Spleen (tissue), 11 donors: ENCODE measurements at regions not wholly inside any gene's neighbourhood (a gene's known extent, or its start where the extent isn't known, plus 50 kb on each side); places are given as distances from the start of the nearest gene placed in this dataset.

ENCODE experiments used
- DNase-seq: peaks from one replicate; pipeline ENCODE4 v3.0.0-alpha.2; 2020
- H3K27ac ChIP-seq, 8 donors: fragments of 200-600 bp; sonication (generic) in 7 of 8; 1 replicate in 4 of 8; 2 replicates in 4 of 8; pipeline versions ENCODE4 v1.5.0 to v1.8.0; 2016 to 2021; ENCODE audit warnings: inconsistent platforms in 4 of 8, mild to moderate bottlenecking in 4 of 8, moderate library complexity in 1 of 8
- H3K27me3 ChIP-seq, 7 donors: fragments of 200-600 bp; sonication (generic) in 6 of 7; replicated peaks in 1 of 7; 1 replicate in 4 of 7; 2 replicates in 3 of 7; pipeline versions ENCODE4 v1.5.0 to v1.8.0; 2016 to 2021; ENCODE audit warnings: inconsistent platforms in 3 of 7, mild to moderate bottlenecking in 1 of 7
- H3K36me3 ChIP-seq, 6 donors: fragments of 200-600 bp; sonication (generic) in 5 of 6; 1 replicate in 4 of 6; 2 replicates in 2 of 6; pipeline versions ENCODE4 v1.5.0 to v1.8.0; 2016 to 2021; ENCODE audit warnings: inconsistent platforms in 2 of 6
- H3K4me1 ChIP-seq, 6 donors: fragments of 200-600 bp; sonication (generic) in 5 of 6; 1 replicate in 3 of 6; 2 replicates in 3 of 6; pipeline versions ENCODE4 v1.5.0 to v1.8.0; 2016 to 2021; ENCODE audit warnings: inconsistent platforms in 3 of 6
- H3K4me3 ChIP-seq, 8 donors: fragments of 200-600 bp; sonication (generic) in 7 of 8; 1 replicate in 4 of 8; 2 replicates in 4 of 8; pipeline versions ENCODE4 v1.5.0 to v1.8.0; 2016 to 2021; ENCODE audit warnings: inconsistent platforms in 4 of 8, mild to moderate bottlenecking in 4 of 8, moderate library complexity in 2 of 8
- H3K9me3 ChIP-seq, 8 donors: fragments of 200-600 bp; sonication (generic) in 7 of 8; 1 replicate in 4 of 8; 2 replicates in 4 of 8; pipeline versions ENCODE4 v1.5.0 to v1.8.0; 2016 to 2021; ENCODE audit warnings: inconsistent platforms in 4 of 8
- POLR2A ChIP-seq, 3 donors: fragments of 450-650 bp; IDR thresholded peaks; one replicate each; pipeline ENCODE4 v1.5.1; 2017; ENCODE audit warnings: antibody characterized with exemption in 3 of 3, mild to moderate bottlenecking in 1 of 3
- POLR2AphosphoS5 ChIP-seq, 3 donors: sonication (generic); formaldehyde crosslinking; IDR thresholded peaks; one replicate each; pipeline ENCODE4 v1.5.1; 2017; ENCODE audit warnings: antibody characterized with exemption in 3 of 3
- WGBS, 5 donors: extraction: QIAGEN DNeasy Blood & Tissue Kit in 3 of 5; methylation state at CpG; one replicate each; pipeline versions ENCODE4 v1.1.5 to v1.1.7; 2013 to 2018; 5-methylcytosine and 5-hydroxymethylcytosine counted together
- intact Hi-C: fragments of 100-400 bp; cut with DNase I; formaldehyde crosslinking; loops from one replicate; pipeline ENCODE4 v1.15.0; 2023; ENCODE audit warnings: low total_unique reads
- TF ChIP-seq, protein P1 (sequence below), 11 experiments: fragments of 200-600 bp in 7 of 11; fragments of 450-650 bp in 4 of 11; sonication (generic) in 4 of 11; IDR thresholded peaks in 8 of 11; conservative IDR thresholded peaks in 3 of 11; 1 replicate in 7 of 11; 2 replicates in 4 of 11; pipeline versions ENCODE4 v1.4.0 to v1.8.0; 2016 to 2021; ENCODE audit warnings: antibody characterized with exemption in 11 of 11, inconsistent platforms in 4 of 11, mild to moderate bottlenecking in 1 of 11
- donor health status: healthy with polysubstance abuse.
- donor health status: DM: no; HTN: no; CAD: no; lungs with moderate emphysema.
- donor health status: DM: no; HTN: no; CAD: no.
- donor health status: Bipolar disorder and iron deficiency.
- donor health status: healthy.
- donor health status: DM: no; HTN: no; CAD: no.
- donor health status: DM: yes; HTN: yes; CAD: no.

DNA sequence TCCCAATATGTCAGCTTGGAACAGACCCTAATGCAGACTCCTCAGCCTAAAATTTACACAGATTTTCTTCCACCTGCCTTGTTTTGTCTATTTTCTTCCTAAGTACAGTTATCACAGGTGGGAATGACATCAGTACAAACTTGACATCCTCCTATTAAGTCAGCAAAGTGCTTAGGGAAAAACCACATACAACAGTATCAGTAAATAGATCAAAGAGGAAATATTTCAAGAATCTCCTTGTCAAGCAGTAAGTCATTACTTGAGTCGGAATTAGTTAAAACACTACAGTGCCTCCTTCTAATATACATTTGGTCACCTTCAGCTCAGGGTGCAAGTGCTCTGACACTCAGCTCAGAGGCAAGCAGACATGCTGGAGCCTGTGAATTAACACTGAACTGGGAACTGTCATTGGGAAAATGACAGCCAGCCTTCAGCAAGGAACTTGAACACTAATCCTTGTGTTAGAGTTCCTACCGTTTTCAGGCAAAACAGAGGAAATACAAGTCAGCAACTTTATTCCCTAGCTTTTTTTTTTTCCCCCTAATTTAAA lies 394.3 kb upstream of the HTR2A start:
- DNase-seq = no peak
- Histone ChIP-seq H3K9me3 (no peaks in the 10 kb centered on the region), H3K36me3 (no peaks in the 10 kb centered on the region), H3K4me1 (no peaks in the 10 kb centered on the region), H3K27ac (no peak overlapping the region), H3K27me3 (no peaks in the 10 kb centered on the region), H3K4me3 (no peak overlapping the region)
- intact Hi-C loops = no loop called here
- 13 to 53% (median 49%) methylated on average over 2 of the region's 2 CpGs for WGBS, 5 donors
- TF ChIP-seq POLR2AphosphoS5 (IDR thresholded peaks at IDR 0.05) (no peak), POLR2A (IDR thresholded peaks at IDR 0.05) (no peak)
- TF ChIP-seq, protein P1, sequence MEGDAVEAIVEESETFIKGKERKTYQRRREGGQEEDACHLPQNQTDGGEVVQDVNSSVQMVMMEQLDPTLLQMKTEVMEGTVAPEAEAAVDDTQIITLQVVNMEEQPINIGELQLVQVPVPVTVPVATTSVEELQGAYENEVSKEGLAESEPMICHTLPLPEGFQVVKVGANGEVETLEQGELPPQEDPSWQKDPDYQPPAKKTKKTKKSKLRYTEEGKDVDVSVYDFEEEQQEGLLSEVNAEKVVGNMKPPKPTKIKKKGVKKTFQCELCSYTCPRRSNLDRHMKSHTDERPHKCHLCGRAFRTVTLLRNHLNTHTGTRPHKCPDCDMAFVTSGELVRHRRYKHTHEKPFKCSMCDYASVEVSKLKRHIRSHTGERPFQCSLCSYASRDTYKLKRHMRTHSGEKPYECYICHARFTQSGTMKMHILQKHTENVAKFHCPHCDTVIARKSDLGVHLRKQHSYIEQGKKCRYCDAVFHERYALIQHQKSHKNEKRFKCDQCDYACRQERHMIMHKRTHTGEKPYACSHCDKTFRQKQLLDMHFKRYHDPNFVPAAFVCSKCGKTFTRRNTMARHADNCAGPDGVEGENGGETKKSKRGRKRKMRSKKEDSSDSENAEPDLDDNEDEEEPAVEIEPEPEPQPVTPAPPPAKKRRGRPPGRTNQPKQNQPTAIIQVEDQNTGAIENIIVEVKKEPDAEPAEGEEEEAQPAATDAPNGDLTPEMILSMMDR (IDR thresholded peaks at IDR 0.05 in 8 of 11, conservative IDR thresholded peaks at IDR 0.05 in 3 of 11) = no peak

DNA sequence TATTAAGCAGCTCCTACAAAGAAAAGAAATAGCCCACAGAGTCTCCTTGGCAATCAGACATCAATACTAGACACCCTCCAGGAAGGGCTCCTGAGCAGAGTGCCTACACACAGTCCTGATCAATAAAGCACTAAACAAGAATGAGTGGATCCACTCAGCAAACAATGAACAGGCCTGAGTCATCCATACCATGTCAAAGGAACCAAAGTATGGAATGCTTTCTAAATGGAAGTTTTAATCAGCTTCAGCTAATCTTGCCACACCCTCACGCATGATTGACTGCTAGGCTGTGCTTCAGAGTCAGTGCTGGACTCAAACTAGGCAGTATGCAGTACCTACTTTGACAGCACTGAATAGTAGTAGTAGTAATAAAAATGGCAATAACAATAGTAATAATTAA lies 392.7 kb upstream of the HTR2A start:
- TF ChIP-seq POLR2A (IDR thresholded peaks at IDR 0.05) (no peak), POLR2AphosphoS5 (IDR thresholded peaks at IDR 0.05) (no peak)
- TF ChIP-seq, protein P1 (IDR thresholded peaks at IDR 0.05 in 8 of 11, conservative IDR thresholded peaks at IDR 0.05 in 3 of 11) = no peak
- H3K27ac ChIP-seq = no peak overlapping the region
- H3K9me3 ChIP-seq = no peaks in the 10 kb centered on the region
- H3K27me3 ChIP-seq = no peaks in the 10 kb centered on the region
- no peak overlapping the region for H3K4me3 ChIP-seq
- DNase-seq = no peak
- WGBS, 5 donors = 77 to 94% (median 86%) methylated on average over 1 of the region's 1 CpG
- intact Hi-C loops = no loop called here
- no peaks in the 10 kb centered on the region for H3K36me3 ChIP-seq
- no peaks in the 10 kb centered on the region for H3K4me1 ChIP-seq

DNA sequence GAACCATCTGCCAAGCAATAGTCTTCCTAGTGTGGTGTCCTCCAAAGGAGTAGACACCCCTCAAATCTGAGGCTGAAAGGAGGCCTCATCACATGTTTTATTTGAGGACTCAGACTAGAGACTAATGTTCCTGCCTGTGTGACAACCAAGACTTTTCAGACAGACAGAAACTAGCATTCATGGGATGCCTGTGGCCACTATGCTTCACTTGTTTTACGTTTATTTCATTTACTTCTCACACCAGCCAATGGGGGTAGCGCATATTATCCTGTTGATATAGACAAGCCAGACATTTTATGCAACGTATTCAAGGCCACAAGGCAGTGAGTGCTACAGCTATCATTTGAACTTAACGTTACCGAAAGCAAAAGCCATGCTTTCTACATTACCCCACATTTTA lies 391.7 kb upstream of the HTR2A start:
- no peak overlapping the region for H3K4me3 ChIP-seq
- DNase-seq = no peak
- no peak overlapping the region for H3K27ac ChIP-seq
- no peaks in the 10 kb centered on the region for H3K4me1 ChIP-seq
- no peaks in the 10 kb centered on the region for H3K27me3 ChIP-seq
- intact Hi-C loops = no loop called here
- no peaks in the 10 kb centered on the region for H3K9me3 ChIP-seq
- 74 to 89% (median 82%) methylated on average over 5 of the region's 5 CpGs for WGBS, 5 donors
- H3K36me3 ChIP-seq = no peaks in the 10 kb centered on the region
- TF ChIP-seq, protein P1 (IDR thresholded peaks at IDR 0.05 in 8 of 11, conservative IDR thresholded peaks at IDR 0.05 in 3 of 11) = no peak
- TF ChIP-seq POLR2AphosphoS5 (IDR thresholded peaks at IDR 0.05) (no peak), POLR2A (IDR thresholded peaks at IDR 0.05) (no peak)

DNA sequence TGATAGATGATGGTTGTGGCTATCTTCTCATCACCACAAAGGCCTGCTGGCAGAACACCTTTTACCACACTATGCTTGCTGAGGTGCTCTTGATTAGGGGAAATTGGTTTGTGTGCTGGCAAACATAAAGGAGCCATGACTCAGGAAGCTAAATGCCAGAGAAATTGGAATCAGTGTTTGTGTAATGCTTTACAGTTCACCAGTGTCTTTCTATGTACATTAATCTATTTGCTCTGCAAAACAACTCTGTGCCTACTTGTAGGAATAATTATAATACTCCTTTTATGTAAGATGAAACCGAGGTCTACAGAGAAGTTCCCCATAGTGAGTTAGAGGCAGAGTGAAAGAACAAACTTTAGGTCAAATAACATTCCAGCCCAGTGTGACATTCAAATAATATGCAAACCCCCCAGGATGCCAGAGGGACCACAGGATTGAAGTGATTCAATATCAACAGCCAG lies 390.5 kb upstream of the HTR2A start:
- TF ChIP-seq POLR2AphosphoS5 (IDR thresholded peaks at IDR 0.05) (no peak), POLR2A (IDR thresholded peaks at IDR 0.05) (no peak)
- TF ChIP-seq, protein P1 (IDR thresholded peaks at IDR 0.05 in 8 of 11, conservative IDR thresholded peaks at IDR 0.05 in 3 of 11) = no peak
- no peak overlapping the region for H3K27ac ChIP-seq
- H3K9me3 ChIP-seq = no peaks in the 10 kb centered on the region
- no peak for DNase-seq
- no peak overlapping the region for H3K4me3 ChIP-seq
- whole genome bisulfite sequencing, 5 donors = 68 to 84% (median 76%) methylated on average over 1 of the region's 1 CpG
- no peaks in the 10 kb centered on the region for H3K36me3 ChIP-seq
- intact Hi-C loops = no loop called here
- no peaks in the 10 kb centered on the region for H3K27me3 ChIP-seq
- H3K4me1 ChIP-seq = no peaks in the 10 kb centered on the region
